Fibroblast of the aortic adventitia (primary cell): ENCODE measurements at regions not wholly inside any gene's neighbourhood (a gene's known extent, or its start where the extent isn't known, plus 50 kb on each side); places are given as distances from the start of the nearest gene placed in this dataset.

Experiments
- DNase-seq: peaks from one replicate; pipeline ENCODE4 v3.0.0-alpha.2; 2010; ENCODE audit warnings: low read depth
- H3K4me3 ChIP-seq: 2 replicates; pipeline ENCODE4 v1.5.1; 2011; ENCODE audit warnings: low read depth, mild to moderate bottlenecking, control low read depth, low read length, moderate library complexity
- CTCF ChIP-seq: IDR thresholded peaks from 2 replicates; pipeline ENCODE4 v1.5.1; 2011; ENCODE audit warnings: mild to moderate bottlenecking, low read length, control low read depth, inconsistent platforms; ENCODE audit not compliant: insufficient read depth

DNA sequence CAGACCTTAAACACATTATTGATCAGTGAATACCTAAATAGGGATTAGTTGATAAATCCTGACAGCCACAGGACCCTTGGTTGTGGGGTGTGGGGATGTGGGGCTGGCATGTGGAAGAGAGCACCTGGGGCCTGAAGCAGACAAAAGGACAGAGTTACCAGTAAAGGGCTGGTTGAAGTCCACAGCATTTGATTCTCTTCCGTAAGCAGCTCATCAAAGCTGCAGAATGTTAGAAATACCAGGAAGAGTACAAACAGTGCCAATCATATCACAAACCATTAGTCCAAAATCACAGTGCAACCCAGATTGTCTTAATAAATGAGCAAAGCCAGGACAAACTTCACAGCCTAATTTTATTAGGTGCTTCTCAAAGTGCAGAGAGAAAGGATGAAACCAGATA is 92.5 kb upstream of the KL start:
- H3K4me3 ChIP-seq, result no peak overlapping the region
- TF ChIP-seq CTCF, result no peak
- no peak for DNase-seq

- no peak for TF ChIP-seq CTCF
- no peak overlapping the region for H3K4me3 ChIP-seq
- DNase-seq, result no peak
These were observed 91.3 kb upstream of the KL start for GRCh38 chr13:32924886-32925285.

- no peak for DNase-seq
- TF ChIP-seq CTCF, result no peak
- no peak overlapping the region for H3K4me3 ChIP-seq
These were observed 90.7 kb upstream of the KL start for GRCh38 chr13:32925506-32925905.

DNA sequence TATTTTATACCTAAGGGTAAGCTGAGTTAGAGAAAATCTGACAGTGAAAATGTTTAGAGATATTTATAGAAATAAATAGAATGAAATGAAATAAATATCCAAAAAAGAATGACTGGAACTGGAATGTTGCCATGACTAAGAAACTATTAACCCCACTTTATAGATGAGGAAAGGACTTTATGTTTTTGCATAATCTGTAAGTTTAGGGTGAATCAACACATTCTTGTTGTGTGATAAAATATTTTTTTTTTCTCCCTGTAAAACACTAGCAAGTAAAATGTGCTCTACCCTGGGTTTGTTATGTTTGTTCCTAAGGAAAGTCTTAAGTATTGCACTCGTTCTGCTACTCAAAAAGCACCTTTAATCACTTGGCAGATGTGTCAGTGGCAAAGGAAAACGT is 83.8 kb upstream of the KL start:
- H3K4me3 ChIP-seq, result no peak overlapping the region
- no peak for DNase-seq
- TF ChIP-seq CTCF, result no peak

- no peak for TF ChIP-seq CTCF
- no peak for DNase-seq
These were observed 79.5 kb upstream of the KL start for GRCh38 chr13:32936716-32937115.

GRCh38 chr13:32938314-32938713 is 77.9 kb upstream of the KL start:
- no peak for DNase-seq
- H3K4me3 ChIP-seq, result no peak overlapping the region
- TF ChIP-seq CTCF, result no peak

More at GRCh38 chr13:32936716-32937115, 79.5 kb upstream of the KL start:
- no peak overlapping the region for H3K4me3 ChIP-seq

- TF ChIP-seq CTCF, result no peak
- DNase-seq, result peak; percentile 20
- no peak overlapping the region for H3K4me3 ChIP-seq
These were observed 77.3 kb upstream of the KL start for GRCh38 chr13:32938907-32939306.
